NCI-H1105 treated with DMSO at 0.1 percent for 48 hours (cell line): ENCODE measurements at regions not wholly inside any gene's neighbourhood (a gene's known extent, or its start where the extent isn't known, plus 50 kb on each side); places are given as distances from the start of the nearest gene placed in this dataset.

Experiments used
- DNase-seq: peaks from one replicate; lab custom pipeline; 2025; lab: John Stamatoyannopoulos, UW

DNA sequence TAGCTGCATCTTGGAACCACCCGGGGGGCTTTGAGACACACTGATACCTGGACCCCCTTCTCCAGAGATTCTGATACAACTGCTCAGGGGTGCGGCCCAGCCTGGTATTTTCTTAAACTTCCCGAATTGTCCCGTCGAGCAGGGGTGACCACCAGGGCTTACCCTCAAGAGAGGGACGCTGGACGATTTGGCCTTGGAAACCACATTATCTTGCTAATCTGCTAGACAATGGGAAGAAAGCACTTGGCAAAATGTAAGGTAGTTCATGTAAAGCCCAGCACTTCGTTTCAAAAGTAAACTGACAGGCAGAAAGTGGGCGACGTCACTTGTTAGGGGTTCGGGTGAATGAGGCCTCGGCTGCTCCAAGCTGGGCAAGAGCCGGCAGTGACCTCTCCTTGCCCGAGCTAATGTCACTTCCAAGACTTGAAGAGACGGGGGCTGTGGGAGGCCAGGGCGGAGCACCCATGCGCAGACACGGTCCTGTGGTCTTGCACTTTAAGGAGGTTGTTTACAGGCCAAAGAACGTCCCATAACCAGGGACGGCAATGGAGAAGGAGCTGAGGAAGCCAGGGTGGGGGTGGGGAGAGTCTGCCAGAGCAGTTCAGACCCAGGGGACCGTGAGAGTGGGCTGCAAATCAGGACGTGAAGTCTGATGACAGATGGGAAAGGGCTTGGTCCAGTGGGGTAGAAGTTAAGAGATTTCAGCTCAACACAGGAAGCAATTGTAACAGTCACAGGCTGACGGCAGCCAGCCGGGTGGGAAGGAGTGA, 152.7 kb upstream of the GSE1 start:
- no peak for DNase-seq

DNA sequence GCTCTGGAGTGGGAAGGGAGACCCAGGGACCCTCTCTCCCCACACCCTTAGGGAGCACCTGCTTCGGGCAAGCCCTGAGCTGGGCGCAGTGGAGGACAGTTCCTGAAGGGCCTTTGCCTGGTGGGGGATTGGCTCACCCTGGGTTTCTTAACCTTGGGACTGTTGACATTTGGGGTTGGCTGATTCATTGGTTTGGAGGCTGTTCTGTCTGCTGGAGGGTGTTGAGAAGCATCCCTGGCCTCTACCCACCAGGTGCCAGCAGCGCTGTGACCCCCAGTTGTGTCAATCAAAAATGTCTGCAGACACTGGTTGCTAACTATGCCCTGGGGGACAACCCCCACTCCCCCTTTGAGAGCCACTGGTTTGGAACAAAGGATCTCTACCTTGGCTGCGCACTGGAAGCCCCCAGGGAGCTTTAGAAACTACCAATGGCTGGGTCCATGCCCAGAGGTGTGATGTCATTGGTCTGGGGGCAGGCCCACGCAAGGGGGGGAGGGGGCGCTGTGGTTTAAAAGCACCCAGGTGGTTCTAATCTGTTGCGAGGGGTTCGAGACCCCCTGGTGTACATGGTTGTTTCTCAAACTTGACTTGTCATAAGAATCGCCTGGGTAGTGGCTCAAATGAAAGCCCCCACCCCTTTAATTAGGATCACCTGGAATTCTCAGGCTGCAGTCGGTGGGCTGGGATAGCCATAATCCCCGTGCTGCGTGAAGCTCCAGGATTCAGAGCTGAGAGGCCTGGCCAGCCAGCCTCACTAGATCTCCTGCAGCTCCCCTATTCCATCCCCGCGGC, 151.9 kb upstream of the GSE1 start:
- DNase-seq, result peak; percentile 80

DNA sequence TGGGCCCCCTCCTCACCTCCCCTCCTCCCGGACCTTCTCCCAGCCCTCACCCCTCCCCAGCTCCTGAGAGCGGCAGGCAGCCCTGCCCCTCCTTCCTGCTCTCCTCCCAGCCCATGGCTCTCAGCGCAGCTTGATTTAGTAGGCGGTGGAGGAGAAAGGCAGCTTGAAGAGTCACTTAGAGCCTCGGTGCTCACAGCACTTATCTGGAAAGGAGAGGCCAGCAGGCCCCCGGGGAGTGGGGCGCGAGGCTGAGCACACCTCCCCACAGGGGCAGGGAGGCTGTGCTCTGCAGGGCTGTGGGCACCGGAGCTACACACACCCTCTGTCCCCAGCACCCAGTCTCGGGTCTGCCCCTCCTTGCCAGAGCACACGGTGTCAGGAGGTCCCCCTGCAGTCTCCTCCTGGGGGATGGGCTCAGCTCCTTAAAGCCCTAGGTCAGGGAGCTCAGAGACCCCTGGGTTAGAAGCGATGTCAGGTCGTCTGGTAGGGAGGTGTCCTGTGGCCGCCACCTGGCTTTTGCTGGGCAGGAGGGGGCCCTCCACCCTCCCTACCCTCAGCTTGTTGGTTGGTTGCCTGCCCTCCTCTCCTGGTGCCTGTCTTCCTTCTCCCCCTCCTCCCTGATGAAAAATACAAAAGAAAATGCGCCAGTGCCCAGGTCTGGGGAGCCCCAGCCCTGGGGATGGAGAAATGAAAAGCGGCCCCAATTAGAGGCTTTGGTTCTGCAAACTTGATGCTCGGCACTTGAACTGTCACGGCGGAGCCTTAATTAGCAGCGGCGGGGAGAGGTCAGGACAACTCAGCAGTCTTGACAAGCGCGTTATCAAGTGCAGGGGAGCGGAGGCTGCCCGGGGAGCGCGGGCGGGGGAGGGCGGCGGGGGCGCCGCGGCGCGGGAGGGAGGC, 151.1 kb upstream of the GSE1 start:
- DNase-seq, result peak; percentile 79

DNA sequence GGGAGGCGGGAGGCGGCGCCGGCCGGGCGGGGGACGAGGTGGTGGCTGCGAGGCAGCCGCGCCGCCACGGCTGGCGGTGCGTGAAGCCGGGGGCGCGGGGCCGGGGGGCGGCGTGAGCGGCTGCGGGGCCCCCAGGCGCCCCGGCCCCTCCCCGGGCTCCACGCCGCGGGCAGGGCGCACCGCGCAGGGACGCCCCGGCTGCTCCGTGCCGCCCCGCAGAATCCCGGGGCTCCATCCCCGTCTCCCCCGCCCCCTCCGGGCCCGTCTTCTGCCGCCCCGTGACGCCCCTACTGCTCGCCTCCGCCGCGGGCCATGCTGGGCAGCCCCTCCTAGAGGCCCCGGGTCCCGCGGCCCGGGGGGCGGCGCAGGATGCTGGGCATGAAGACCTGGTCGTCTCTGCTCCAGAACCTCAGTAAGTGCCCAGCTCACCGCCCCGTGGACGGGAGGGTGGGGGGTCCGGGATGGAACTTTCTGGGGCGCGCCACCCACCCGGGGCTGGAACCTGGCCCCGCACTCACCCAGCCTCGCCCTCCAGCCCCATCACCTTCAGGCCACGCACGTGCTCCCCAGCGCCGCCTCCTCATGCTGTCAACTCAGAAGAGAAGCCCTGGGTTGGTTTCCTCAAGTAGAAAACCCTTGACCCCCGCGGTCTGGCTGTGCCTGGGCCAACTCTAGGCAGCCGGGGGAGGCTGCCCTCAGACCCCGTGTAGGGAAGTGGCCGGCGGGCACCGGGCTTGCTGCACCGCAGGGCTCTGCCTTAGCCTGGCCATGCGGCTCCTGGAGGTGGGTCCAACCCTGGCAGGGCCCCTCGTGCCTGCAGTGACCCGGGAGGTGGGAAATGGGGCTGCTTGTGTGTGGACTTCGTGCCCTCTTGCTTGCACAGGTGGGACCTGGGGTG, 150.2 kb upstream of the GSE1 start:
- no peak for DNase-seq

DNA sequence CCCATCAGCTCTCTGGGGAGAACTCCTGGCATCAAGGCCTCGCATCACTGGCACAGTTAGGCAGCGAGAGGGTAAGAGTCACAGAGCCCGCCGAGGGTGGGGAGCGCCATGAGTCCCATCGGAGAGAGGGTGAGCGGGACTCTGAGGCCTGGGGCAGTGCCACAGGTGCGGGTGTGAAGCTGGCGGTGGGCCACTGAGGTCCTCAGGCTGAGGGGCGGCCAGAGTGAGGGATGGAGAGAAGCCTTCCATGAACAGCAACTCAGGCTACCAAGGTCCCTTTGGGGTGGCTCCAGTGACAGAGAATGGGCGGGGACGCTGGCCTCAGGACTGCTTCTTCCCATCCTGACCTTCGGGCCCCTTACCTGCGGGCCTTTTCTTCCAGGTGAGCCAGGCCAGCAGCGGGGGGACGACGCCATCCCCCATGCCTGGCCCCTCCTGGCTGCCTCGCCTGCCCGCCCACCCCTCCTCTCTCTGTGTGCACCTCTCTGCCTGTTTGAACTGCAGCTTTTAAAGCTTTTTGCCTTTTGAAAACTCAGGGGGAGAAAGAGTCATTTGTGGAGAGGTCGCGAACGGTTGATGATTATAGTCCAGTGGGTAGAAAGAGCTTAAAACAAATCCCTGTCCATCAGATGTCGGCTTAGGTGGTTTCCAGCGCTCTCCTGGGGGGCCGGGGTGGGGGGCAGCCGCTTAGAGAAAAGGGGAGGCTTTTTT, 149.3 kb upstream of the GSE1 start:
- DNase-seq, result no peak

DNA sequence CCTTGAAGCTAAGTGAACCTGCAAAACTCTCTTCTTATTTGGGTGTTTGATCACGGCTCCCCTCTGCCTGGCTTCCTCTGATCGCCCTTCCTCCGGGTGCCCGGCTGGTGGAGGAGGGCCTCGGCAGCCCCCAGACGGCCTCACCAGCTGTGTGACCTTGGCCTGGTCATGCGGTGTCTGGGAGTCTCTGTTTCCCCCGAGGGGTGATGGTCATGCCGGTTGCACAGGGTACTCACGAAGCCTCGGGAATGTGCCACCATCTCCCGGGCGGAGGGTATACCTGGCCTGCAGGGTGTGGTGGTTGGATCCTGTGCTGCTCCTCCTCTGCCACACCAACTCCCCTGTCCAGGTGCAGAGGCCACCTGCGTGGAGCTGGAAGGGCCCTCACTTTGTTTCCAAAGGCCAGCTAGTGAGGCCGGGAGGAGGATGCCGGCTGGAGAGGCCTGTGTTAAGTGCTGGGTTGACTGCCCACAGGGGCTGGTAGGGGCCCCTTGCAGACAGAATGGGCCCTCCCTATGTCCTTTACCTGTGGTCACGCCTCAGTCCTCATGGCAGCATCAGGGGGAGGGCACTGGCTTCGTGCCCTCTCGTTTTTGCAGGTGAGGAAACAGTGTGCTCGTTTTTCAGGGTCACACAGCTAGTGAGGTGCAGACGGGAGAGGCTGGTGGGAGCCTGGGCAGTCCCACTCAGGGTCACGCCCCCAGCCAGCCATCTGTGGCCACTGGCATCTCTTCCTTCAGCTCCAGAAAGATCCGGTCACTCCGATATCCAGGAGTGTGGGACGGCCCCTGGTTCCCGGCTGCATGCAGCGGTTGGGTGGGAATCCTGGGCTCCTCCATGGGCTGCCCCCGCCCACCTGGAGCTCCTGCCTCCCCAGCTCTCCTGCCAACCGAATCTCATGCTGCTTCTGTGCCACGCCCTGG, 148.5 kb upstream of the GSE1 start:
- no peak for DNase-seq

DNA sequence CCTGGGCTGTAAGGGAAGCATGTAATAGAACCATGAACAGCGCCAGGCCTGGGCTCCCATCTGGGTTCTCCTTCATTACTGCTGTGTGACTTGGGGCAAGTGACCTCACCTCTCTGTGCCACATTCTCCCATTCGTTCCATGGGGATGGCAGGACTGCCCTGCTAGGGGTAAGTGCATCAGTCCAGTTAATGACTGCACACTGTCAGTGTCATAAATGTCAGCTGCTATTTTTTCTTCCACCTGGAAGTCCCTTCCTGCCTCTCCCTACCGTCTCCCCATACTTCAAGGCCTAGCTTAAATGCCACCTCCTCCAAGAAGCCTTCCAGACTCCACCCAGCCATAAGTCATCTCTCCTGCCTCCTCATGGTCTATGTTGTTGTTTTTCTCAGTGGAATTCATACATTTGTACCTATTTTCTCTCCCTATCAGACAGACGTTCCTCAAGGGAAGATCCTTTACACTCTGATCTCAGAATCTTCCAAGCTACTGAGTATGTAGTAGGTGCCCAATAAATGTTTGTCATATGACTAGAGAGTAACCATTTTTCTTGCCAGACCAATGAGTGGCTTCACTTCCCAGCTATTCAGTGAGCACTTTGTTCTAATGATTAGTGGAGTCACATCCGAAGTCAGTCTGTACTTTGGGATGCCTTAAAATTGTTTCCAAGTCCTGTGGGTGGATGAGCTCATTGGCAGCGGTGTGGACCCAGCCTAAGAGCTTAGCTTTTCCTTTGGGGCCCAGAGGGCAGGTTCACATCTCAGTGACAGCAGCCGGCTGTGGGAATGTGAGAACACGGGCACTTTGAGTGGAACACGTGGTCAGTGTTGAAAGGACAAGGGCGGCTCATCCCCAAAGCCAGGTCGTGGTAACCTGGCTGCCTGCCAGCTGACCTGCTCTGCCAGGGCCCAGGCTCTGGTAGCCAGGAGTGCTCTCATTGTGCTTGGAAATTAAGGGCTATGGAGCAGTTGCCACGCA, 147.5 kb upstream of the GSE1 start:
- DNase-seq, result peak; percentile 17

DNA sequence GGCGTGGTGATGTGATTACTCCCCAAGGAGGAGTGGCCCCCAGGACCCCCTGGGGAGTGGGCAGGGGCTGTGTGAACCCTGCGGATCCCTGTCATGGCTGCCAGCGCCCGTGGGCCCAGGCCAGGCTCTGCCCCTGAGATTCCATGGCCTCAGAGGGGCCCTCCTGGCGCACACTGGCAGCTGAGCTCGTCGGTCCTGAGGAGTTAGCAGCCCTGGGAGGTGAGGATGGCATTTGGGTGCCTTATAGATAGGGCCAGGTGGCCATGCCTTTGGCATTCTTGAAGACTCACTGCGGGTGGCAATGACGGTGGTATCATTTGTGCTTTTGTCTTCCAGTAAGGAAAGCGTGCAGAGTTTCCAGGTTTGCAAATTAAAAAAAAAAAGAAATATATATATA, 146.8 kb upstream of the GSE1 start:
- DNase-seq, result no peak

DNA sequence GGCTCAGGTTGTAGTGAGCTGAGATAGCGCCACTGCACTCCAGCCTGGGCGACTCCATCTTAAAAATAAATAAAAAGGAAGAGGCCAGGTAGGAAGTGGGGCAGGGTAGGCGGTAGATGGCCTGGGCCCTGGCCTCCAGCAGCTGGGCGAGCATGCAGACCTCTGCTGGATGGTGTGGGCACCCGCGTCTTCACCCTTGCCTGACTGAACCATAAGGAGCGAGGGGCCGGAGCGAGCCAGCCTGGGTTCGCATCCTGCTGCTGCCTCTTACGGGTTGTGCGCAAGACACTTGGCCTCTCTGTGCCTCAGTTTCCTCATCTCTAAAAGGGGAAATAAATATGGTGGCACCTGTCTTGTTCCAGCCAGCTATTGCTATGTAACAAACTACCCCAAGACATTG, 146.1 kb upstream of the GSE1 start:
- no peak for DNase-seq

DNA sequence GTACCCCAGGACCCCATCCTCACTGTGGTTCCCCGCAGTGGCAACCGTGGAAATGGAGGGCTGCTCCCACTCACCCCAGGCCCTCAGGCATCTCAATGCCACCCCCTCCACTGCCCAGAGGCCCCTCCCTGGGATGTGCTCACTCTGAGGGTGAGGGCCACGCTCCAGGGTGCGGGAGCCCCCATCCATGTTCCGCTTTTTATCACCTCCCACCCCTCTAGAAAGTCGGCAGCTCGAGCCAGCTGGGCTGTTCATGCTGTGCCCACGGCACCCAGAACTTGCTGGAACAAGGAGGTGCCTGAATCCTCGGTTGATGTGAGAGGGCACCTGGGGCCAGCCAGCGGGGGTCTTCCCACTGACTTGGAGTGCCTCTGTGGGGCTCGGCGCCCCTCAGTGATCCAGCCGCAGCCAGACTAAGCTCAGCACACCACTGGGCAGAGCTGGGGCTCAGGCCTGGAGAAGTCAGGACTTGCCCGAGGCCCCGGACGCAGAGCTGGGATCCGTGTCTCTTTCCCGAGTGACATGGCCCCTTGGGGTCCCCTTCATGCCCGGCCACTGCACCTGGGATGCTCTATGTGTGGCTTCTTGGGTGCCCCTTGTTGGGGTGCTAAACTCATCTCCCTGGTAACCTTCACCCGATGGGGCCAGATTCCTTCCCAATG, 143.1 kb upstream of the GSE1 start:
- DNase-seq, result no peak

DNA sequence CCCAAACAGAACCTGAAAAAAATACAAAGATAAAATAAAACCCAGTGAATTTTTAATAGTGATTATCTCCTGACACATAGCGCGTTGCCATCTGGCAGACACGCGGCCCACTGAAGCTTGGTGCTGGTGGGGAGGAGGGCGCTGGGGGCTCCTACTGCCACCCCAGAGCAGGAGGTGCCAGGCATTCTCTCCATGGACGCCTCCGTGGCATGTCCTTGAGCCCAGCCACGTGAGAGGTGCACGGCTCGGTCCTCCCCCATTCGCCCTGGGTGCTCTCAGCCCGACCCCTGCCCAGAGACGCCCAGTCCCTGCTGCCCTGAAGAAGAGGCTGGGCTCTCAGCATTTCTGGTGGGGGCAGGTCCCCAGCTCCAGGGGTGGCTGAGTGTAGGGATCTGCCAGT, 142.2 kb upstream of the GSE1 start:
- DNase-seq, result no peak

DNA sequence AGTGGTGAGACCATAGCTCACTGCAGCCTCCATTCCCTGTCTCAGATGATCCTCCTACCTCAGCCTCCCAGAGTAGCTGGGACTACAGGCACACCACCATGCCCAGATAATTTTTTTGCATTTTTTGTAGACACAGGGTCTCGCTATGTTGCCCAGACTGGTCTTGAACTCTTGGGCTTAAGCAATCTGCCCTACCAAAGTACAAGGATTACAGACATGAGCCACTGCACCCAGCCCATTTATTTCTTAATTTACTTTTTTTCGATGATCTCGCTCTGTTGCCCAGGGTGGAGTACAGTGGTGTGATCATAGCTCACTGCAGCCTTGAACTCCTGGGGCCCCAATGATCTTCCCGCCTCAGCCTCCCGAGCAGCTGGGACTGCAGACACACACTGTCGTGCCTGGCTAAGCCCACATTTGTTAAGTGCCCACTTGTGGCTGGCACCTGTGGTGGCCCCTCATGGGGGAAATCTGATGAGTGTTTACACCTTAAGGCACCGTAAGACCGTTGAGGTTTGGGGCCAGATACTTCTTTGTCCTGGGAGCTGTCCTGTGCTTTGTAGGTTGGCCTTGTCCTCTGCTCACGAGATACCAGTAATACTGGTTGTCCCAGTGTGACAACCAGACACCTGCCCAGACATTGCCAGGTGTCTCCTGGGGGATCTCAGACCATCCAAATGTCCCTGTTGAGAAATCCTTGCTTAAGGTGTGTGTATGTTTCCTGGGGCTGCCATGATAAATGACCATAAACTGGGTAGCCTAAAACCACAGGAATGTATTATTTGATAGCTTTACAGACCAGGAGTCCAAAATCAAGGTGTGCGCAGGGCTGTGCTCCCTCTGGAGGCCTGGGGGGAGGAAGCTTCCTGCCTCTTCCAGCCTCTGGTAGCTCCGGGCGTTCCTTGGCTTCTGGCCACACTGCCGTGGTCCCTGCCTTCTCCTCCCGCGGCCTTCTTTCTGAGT, 141.4 kb upstream of the GSE1 start:
- DNase-seq, result peak; percentile 11

DNA sequence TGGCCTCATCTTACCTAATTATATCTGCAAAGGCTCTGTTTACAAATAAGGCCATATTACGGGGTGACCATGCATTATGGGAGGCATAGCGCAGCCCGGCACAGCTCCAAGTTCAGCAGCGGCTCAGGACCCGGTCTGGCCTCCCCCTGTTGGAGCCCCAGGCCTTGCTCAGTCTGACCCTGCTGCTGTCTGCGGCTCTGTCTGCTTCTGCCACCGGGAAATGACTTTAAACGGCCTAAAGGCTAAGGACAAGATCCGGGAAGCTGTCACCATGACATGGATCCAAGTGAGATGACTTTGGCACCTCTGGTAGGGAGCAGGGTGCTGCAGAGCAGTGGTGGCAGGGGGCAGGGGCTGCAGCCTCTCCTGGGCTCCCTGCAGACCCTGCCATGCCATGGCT, 140.6 kb upstream of the GSE1 start:
- no peak for DNase-seq

DNA sequence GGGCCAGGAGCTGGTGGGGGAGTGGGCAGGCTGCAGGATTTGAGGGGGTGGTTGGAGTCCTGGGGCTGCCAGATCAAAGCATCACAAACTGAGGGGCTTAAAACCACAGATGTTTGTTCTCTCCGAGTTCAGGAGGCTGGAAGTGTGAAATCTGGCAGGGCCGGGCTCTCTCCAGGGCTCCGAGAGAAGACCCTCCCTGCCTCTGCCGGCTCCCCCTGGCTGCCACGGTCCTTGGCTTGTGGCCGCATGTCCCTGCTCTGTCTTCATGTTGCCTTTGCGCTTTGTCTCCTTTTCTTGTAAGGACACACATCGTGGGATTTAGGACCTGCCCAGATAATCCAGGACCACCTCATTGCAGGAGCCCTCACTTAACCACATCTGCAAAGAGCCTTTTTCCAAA, 139.8 kb upstream of the GSE1 start:
- DNase-seq, result no peak

DNA sequence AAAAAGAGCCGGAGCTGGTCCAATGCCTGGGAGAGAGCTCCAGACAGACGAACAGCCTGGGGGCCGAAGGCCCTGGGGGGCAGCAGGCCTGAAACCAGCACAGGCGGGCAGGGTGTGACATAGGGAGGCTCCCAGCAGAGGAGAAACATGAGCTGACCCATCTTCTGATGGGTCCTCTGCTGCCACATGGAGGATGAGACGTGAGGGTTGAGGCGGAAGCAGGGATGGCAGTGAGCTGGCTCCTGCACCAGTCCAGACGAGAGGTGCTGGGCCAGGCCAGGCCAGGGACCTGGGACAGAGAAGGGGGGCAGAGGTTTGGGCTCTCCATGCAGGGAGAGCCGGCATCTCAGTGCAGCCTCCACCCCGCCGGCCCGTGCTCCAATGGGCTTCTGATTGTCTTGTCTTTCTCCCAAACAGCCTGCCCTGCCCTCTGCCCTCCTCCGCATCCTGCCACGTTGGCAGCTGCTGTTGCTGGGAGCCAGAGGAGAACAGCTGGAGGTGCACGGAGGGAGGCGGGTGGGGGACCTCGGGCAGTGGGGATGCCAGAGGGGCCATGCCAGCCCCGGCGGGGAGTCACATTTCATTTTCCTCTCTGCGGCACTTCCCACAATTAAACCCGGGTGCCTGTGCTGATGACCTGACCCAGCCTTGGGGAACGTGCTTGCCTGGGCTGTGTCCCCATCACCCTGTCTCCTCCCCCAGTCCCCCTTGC, 139.1 kb upstream of the GSE1 start:
- peak; percentile 61 for DNase-seq

DNA sequence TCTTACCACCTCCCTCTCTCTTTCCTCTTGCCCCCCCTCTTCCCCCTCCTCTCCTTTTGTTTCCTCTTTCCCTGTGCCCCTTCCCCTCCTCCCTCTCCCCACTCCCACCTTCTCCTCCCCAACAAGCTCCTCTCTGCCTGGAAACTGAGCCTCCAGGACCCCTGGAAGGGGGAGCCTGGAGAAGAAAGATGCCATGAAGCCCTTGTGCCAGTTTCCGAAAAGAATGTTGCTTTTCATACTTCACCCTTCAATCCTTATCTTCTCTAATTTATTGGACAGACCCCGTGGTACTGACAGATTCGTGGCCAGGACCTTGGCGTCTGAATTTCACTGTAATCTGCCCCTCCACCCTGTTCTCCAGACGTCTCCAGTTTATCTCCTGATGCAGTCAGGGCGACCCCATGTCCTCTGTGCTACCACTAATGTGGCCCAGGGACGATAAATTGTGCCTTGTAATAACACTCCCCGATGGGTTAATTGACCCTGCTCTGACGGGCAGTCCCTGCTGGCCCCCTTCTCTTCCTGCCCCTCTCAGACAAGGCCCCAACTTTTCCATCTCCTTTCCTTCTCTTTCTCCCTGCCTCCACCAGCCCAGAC, 138.4 kb upstream of the GSE1 start:
- DNase-seq, result no peak
